ENCODE measurements at regions not wholly inside any gene's neighbourhood (a gene's known extent, or its start where the extent isn't known, plus 50 kb on each side); places are given as distances from the start of the nearest gene placed in this dataset.

DNA sequence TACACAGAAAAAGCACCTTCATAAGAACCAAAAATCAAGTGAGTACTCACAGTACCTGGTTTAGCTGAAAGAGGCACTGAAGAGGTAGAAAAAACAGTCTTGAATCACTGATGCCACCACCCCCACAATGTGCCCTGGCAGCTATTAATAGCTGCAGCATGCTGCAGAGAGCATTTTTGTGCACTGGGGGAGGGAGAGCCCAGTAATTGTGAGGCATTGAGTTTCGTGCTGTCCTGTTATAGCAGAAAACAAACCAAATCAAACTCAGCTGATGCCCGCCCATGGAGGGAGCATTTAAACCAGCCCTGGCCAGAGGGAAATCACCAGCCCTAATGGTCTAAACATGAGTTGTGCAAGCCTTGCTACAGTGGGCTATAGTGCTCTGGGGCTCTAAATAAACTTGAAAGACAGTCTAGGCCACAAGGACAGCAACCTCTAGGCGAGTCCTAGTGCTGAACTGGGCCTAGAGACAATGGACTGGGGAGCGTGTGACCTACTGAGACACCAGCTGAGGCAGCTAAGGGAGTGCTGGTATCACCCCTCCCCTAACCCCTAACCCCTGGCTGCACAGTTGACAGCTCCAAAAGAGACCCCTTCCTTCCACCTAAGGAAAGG is 106.3 kb upstream of the TMLHE start:
- no peak for DNase-seq
- in situ Hi-C loops (cut with HindIII; ENCODE audit: low pct_ligation_motif_present, low pct_unique_long_range_greater_than_20kb, low sequenced_read_pairs), result no loop called here

DNA sequence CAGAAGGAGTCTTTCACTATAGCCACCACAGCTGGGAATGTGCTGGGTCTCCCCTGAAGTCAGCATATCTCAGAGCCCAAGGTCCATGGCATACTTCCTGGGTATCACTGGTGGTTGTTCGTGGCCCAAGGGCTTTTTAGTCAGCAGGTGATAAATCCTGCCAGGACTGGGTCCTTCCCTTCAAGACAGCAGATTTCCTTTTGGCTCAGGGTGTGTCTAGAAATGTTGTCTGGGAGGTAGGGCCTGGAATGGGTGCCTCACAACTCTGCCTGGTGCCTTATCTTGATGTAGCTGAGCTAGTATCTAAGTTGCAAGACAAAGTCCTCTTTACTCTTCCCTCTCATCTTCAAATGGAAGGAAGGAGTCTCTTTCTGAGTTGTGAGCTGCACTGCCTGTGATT is 102.4 kb upstream of the TMLHE start:
- in situ Hi-C loops (cut with HindIII; ENCODE audit: low pct_ligation_motif_present, low pct_unique_long_range_greater_than_20kb, low sequenced_read_pairs), result no loop called here
- DNase-seq, result no peak

DNA sequence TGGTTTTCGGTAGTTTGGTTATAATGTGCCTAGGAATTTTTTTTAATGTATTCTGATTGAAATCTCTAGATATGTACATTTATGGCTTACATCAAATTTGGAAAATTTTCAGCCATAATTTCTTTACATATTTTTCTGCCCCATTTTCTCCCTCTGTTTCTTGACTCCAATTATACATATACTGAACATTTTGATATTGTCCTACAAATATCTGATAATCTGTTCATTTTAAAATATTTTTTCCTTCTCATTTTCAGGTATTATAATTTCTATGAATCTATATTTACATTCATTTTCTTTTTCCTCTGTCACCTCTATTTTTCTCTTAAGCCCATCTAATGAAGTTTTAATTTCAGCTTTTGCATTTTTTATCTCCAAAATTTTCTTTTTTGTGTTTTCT is 82.7 kb upstream of the TMLHE start:
- in situ Hi-C loops (cut with HindIII; ENCODE audit: low pct_ligation_motif_present, low pct_unique_long_range_greater_than_20kb, low sequenced_read_pairs), result no loop called here
- DNase-seq, result no peak

DNA sequence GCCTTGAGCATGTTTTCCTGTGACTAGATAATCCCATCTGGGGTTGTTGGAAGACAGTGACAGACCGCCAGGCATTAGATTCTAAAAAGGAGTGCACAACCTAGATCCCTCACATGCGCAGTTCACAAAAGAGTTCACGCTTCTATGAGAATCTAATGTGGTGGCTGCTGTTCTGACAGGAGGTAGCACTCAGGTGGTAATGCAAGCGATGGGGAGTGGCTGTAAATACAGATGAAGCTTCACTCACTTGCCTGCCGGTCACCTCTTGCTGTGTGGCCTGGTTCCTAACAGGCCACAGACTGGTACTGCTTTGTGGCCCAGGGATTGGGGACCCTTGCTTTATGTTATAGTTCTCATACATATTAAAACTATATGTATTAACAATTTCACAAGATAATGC is 81.9 kb upstream of the TMLHE start:
- in situ Hi-C loops (cut with HindIII; ENCODE audit: low pct_ligation_motif_present, low pct_unique_long_range_greater_than_20kb, low sequenced_read_pairs), result no loop called here

DNA sequence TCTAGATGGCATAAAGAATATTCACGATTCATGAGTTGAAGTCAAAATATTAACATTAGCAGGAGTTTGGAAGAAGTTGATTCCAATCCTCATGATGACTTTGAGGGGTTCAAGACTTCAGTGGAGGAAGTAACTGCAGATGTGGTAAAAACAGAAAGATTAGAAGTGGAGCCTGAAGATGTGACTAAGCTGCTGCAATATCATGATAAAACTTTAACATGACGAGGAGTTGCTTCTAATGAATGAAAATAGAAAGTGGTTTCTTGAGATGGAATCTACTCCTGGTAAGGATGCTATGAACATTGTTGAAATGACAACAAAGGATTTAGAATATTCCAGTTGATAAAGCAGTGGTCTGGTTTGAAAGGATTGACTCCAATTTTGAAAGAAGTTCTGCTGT is 70.1 kb upstream of the TMLHE start:
- in situ Hi-C loops (cut with HindIII; ENCODE audit: low pct_ligation_motif_present, low pct_unique_long_range_greater_than_20kb, low sequenced_read_pairs), result no loop called here
- no peak for DNase-seq

More for the DNA sequence above, 81.9 kb upstream of the TMLHE start:
- DNase-seq, result no peak

DNA sequence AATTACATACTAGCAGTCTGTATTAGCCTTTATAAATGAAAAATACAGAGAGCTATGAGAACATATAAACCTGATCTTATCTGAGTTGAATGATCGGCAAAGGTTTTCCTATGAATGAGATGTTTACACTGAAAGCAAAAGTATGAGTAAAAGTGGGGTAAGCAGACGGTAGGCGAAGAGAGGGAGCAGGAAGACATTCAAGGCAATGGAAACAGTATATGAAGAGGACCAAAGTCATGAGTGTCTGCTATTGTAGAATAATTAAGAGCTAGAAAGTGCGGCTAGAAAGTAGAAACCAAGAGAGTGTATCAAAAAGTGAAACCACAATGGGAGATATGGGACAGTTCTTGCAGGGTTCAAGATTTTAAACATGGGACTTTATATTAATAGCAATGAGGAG is 67.0 kb upstream of the TMLHE start:
- in situ Hi-C loops (cut with HindIII; ENCODE audit: low pct_ligation_motif_present, low pct_unique_long_range_greater_than_20kb, low sequenced_read_pairs), result no loop called here
- DNase-seq, result no peak

DNA sequence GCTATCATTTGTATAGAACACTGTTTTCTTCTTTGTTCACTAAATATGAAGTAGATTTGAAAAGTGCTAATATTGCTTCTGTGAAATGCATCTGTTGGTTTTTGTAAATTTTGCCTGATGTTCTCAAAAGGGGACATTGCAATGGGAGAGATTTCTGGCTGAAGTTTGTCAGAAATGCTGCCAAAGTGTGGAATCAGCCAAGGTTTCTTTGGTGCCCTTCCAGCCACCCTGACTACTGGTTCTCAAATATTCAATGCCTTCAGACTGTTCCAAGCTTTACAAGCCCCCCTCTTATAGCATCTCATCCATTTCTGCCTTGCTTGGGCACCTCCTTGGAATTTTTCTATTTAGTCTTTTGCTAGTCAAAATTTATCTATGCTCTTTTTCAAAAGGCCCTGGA is 60.6 kb upstream of the TMLHE start:
- in situ Hi-C loops (cut with HindIII; ENCODE audit: low pct_ligation_motif_present, low pct_unique_long_range_greater_than_20kb, low sequenced_read_pairs), result no loop called here
- no peak for DNase-seq

DNA sequence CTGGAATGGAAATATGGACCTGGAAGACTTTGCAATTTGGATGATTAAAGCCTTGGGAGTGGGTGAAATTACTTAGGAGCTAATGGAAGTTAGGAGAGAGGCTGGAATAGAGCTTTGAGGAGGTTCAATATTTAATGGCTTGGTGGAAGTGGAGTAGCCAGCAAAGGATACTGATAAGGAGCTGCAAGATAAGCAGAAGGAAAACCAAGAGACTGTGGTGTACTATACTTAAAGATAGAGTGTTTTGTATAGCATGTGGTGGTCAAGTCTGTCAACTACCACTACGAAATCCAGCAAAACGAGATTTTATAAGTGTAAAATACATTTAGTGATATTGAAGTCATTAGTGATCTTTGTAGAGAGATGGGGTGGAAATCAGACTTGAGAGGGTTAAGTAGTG is 54.0 kb upstream of the TMLHE start:
- DNase-seq, result no peak
- in situ Hi-C loops (cut with HindIII; ENCODE audit: low pct_ligation_motif_present, low pct_unique_long_range_greater_than_20kb, low sequenced_read_pairs), result no loop called here
